IgD-negative memory B cell (primary cell): ENCODE measurements at regions not wholly inside any gene's neighbourhood (a gene's known extent, or its start where the extent isn't known, plus 50 kb on each side); places are given as distances from the start of the nearest gene placed in this dataset.
"Not testable (repeated sequence)": the region's sequence is repeated elsewhere in the genome, so short reads cannot be mapped to it uniquely, and the experiment has no call there.

Source experiments
- H3K27ac Mint-ChIP-seq, 3 donors: one replicate each; pipeline ENCODE4 v1.8.0; 2020 to 2022; ENCODE audit warnings: mild to moderate bottlenecking in 3 of 3, mixed read lengths in 3 of 3, moderate library complexity in 1 of 3
- H3K27me3 Mint-ChIP-seq: one replicate; pipeline ENCODE4 v1.8.0; 2021; ENCODE audit warnings: mixed read lengths
- H3K36me3 Mint-ChIP-seq: one replicate; pipeline ENCODE4 v1.8.0; 2020; ENCODE audit warnings: mild to moderate bottlenecking, mixed read lengths
- H3K4me1 Mint-ChIP-seq, 3 donors: one replicate each; pipeline ENCODE4 v1.8.0; 2020 to 2022; ENCODE audit warnings: mixed read lengths in 3 of 3, mild to moderate bottlenecking in 1 of 3
- H3K4me3 Mint-ChIP-seq, 4 donors: one replicate each; pipeline ENCODE4 v1.8.0; 2020 to 2022; ENCODE audit warnings: mild to moderate bottlenecking in 4 of 4, mixed read lengths in 4 of 4, moderate library complexity in 3 of 4
- H3K9me3 Mint-ChIP-seq, 3 donors: one replicate each; pipeline ENCODE4 v1.8.0; 2020 to 2021; ENCODE audit warnings: mixed read lengths in 3 of 3, mild to moderate bottlenecking in 1 of 3

DNA sequence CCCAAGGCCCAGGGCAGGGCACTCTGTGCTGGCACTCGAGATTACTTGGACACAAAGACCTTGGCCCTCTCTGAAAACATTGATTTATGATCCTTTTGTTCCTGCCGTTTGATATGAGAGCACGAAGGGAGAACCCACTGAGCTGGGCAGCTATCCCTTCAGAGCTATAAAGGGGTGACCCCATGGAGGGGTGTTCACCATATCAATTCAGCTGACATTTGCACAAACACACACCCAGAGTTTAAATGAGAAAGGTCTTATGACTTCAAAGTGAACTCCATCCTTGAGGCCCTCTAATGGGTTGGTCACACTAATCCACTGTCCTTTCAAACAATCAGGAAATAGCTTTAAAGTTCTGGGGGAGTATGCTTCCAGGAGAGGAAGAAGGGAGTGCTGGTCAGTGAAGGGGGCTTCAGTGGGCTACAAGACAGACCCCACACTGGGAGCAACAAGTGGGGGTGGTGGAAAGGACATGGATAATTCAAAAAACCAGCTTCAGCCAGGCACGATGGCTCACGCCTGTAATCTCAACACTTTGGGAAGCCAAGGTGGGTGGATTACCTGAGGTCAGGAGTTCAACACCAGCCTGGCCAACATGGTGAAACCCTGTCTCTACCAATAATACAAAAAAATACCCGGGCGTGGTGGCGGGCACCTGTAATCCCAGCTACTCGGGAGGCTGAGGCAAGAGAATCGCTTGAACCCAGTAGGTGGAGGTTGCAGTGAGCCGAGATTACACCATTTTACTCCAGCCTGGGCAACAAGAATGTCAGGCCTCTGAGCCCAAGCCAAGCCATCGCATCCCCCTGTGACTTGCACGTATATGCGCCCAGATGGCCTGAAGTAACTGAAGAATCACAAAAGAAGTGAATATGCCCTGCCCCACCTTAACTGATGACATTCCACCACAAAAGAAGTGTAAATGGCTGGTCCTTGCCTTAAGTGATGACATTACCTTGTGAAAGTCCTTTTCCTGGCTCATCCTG, 97.1 kb upstream of the RAB4A start:
- H3K4me3 Mint-ChIP-seq, H3K27ac Mint-ChIP-seq, H3K27me3 Mint-ChIP-seq, H3K36me3 Mint-ChIP-seq, H3K9me3 Mint-ChIP-seq, H3K4me1 Mint-ChIP-seq: not testable (repeated sequence)

DNA sequence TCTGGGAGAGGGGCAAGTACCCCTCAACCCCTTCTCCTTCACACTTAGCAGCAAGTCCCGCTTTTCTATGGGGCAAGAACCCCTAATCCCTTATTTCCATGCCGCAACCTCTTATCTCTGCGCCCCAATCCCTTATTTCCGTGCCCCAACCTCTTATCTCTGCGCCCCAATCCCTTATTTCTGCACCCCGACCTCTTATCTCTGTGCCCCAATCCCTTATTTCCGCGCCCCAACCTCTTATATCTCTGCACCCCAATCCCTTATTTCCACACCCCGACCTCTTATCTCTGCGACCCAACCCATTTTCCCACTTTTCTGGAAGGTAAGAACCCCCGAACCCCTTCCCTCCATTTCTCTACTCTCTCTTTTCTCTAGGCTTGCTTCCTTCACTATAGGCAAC, 95.6 kb upstream of the RAB4A start:
- H3K4me3 Mint-ChIP-seq, H3K9me3 Mint-ChIP-seq, H3K36me3 Mint-ChIP-seq, H3K27me3 Mint-ChIP-seq, H3K27ac Mint-ChIP-seq, H3K4me1 Mint-ChIP-seq: not testable (repeated sequence)

- not testable (repeated sequence) for H3K27ac Mint-ChIP-seq, H3K27me3 Mint-ChIP-seq, H3K4me1 Mint-ChIP-seq, H3K9me3 Mint-ChIP-seq, H3K4me3 Mint-ChIP-seq, H3K36me3 Mint-ChIP-seq
Measured at GRCh38 chr1:229176457-229176856, 94.5 kb upstream of the RAB4A start.

GRCh38 chr1:229180161-229180560, 90.8 kb upstream of the RAB4A start:
- Mint-ChIP-seq H3K4me3 (no peak overlapping the region), H3K9me3 (peaks cover 0 to 2% (median 0%) of the 10 kb centered on the region in 3 donors), H3K27ac (no peak overlapping the region), H3K4me1 (no peaks in the 10 kb centered on the region), H3K27me3 (peaks cover 4% of the 10 kb centered on the region), H3K36me3 (no peaks in the 10 kb centered on the region)

DNA sequence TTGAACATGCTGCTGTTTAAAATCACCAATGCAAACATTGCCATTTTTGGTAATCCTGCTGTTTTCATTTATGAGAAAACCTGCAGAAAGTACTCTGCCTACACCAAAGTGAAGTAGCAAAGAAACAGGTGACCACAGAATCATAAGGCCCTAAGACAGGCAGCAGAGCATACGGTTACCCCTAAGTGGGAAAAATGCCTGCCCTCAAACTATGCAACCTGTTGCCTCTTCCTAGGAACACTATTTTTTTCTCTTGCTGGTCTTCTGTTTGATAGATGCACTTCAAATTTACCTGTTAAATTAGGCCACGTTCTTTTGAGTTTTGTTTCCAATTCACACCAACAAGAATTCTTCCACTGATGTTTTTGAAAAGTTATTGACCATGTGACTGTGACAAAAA, 89.5 kb upstream of the RAB4A start:
- Mint-ChIP-seq H3K9me3 (no peaks in the 10 kb centered on the region), H3K4me3 (no peak overlapping the region), H3K27me3 (peaks cover 4% of the 10 kb centered on the region), H3K4me1 (no peaks in the 10 kb centered on the region), H3K36me3 (no peaks in the 10 kb centered on the region), H3K27ac (no peak overlapping the region)

DNA sequence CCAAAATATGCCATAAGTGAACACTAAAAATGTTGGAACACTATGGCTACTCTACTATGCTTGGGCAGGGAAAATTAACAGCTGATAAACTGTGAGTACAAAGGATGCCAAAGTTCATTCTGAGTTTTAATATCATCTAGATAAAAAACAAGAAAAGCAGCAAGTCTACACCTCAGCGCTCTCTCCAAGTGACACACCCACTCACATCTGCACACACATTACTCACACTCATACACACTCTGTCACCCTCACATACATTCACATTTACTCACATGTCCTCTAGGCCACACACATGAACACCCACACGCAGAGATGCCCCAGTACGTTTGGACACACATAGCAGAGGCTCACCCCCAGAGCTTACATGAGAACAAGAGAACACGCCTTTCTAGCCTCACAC, 87.3 kb upstream of the RAB4A start:
- Mint-ChIP-seq H3K4me1 (no peaks in the 10 kb centered on the region), H3K27ac (no peak overlapping the region), H3K4me3 (no peak overlapping the region), H3K9me3 (no peaks in the 10 kb centered on the region), H3K27me3 (peaks cover 4% of the 10 kb centered on the region), H3K36me3 (no peaks in the 10 kb centered on the region)

- no peaks in the 10 kb centered on the region for H3K4me1 Mint-ChIP-seq
- no peaks in the 10 kb centered on the region for H3K36me3 Mint-ChIP-seq
- peaks cover 4% of the 10 kb centered on the region for H3K27me3 Mint-ChIP-seq
- no peak overlapping the region for H3K4me3 Mint-ChIP-seq
- no peaks in the 10 kb centered on the region for H3K9me3 Mint-ChIP-seq
- H3K27ac Mint-ChIP-seq, result no peak overlapping the region
Measured at GRCh38 chr1:229184066-229184465, 86.8 kb upstream of the RAB4A start.

GRCh38 chr1:229185963-229186362, 84.9 kb upstream of the RAB4A start:
- Mint-ChIP-seq H3K27ac (no peak overlapping the region), H3K9me3 (no peaks in the 10 kb centered on the region), H3K36me3 (no peaks in the 10 kb centered on the region), H3K4me1 (no peaks in the 10 kb centered on the region), H3K27me3 (peaks cover 4% of the 10 kb centered on the region), H3K4me3 (no peak overlapping the region)

GRCh38 chr1:229186373-229187056, 84.4 kb upstream of the RAB4A start:
- Mint-ChIP-seq H3K27ac (no peak overlapping the region), H3K4me3 (no peak overlapping the region)

DNA sequence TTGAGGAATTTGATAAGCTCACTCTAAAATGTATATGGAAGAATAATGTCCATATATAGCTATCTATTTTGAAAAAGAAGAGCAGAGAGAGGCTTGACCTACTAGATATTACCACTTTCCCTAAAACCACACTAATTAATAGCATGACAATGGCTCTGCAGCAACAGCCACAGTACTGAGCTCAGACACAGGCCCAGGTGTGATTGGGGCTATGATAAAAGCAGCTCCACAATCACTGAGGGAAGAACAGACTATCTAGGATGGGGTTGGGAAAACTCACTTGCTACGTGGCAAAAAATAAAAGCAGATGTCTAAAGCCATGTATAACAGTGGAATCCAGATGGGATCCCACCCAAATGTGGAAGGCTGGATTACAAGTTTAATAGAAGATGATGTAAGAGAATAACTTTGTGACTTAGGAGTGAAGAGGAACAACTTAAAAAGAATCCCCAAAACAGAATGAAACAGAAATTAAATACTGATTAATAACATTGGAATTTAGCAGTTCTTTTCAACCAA, 80.8 kb upstream of the RAB4A start:
- Mint-ChIP-seq H3K4me1 (peaks cover 0 to 2% (median 0%) of the 10 kb centered on the region in 3 donors), H3K36me3 (no peaks in the 10 kb centered on the region), H3K9me3 (no peaks in the 10 kb centered on the region), H3K27me3 (no peaks in the 10 kb centered on the region), H3K4me3 (no peak overlapping the region), H3K27ac (no peak overlapping the region)

More at GRCh38 chr1:229186373-229187056, 84.4 kb upstream of the RAB4A start:
- Mint-ChIP-seq H3K36me3 (no peaks in the 10 kb centered on the region), H3K9me3 (no peaks in the 10 kb centered on the region), H3K27me3 (peaks cover 3% of the 10 kb centered on the region), H3K4me1 (peaks cover 0 to 2% (median 0%) of the 10 kb centered on the region in 3 donors)

GRCh38 chr1:229191066-229191674, 79.7 kb upstream of the RAB4A start:
- H3K9me3 Mint-ChIP-seq, result no peaks in the 10 kb centered on the region
- no peaks in the 10 kb centered on the region for H3K27me3 Mint-ChIP-seq
- no peak overlapping the region for H3K4me3 Mint-ChIP-seq
- H3K36me3 Mint-ChIP-seq, result no peaks in the 10 kb centered on the region
- H3K4me1 Mint-ChIP-seq, result peaks cover 0 to 2% (median 0%) of the 10 kb centered on the region in 3 donors
- no peak overlapping the region for H3K27ac Mint-ChIP-seq

DNA sequence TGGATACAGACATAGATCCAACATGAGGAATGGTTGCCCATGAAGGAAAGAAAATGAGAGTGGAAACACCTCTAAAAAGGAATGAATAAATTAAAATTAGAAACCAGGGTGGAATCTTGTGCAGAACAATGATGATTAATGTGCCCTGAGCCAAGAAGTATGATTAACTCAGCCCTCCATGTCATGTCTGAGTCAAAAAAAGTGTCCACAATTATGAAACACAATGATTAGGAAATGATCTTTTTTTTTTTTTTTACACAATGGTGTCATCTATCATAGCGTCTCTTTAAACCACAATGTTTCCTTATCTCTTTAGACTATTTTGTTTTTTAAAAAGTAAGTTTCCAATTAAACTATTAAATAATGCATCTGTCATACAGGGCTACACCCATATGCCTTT, 78.9 kb upstream of the RAB4A start:
- no peaks in the 10 kb centered on the region for H3K9me3 Mint-ChIP-seq
- peaks cover 0 to 2% (median 0%) of the 10 kb centered on the region in 3 donors for H3K4me1 Mint-ChIP-seq
- H3K4me3 Mint-ChIP-seq, result no peak overlapping the region
- no peak overlapping the region for H3K27ac Mint-ChIP-seq
- H3K27me3 Mint-ChIP-seq, result no peaks in the 10 kb centered on the region
- no peaks in the 10 kb centered on the region for H3K36me3 Mint-ChIP-seq

DNA sequence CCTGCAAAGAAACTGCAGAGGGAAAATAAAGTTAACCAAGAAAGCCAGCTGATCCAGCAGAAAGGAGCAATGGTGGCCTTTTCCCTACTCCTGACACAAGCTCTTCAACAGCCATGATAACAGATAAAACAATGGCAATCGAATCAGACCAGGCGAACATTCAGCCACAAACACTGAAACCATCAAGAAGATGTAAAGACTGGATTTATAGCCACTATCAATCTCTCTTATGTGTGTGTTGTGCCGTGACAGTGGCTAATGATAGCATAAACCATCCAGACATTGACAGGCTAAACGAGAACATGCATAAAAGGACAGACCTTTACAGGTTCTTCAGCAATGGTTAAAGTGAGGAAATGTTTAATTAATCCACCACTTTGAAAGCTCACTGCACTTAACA, 78.1 kb upstream of the RAB4A start:
- Mint-ChIP-seq H3K36me3 (no peaks in the 10 kb centered on the region), H3K9me3 (no peaks in the 10 kb centered on the region), H3K27me3 (no peaks in the 10 kb centered on the region), H3K4me1 (peaks cover 0 to 2% (median 0%) of the 10 kb centered on the region in 3 donors), H3K4me3 (no peak overlapping the region), H3K27ac (no peak overlapping the region)

- Mint-ChIP-seq H3K4me3 (no peak overlapping the region), H3K9me3 (no peaks in the 10 kb centered on the region), H3K36me3 (no peaks in the 10 kb centered on the region), H3K27ac (no peak overlapping the region), H3K27me3 (no peaks in the 10 kb centered on the region), H3K4me1 (peaks cover 0 to 4% (median 2%) of the 10 kb centered on the region in 3 donors)
Measured at GRCh38 chr1:229194096-229194495, 76.8 kb upstream of the RAB4A start.

DNA sequence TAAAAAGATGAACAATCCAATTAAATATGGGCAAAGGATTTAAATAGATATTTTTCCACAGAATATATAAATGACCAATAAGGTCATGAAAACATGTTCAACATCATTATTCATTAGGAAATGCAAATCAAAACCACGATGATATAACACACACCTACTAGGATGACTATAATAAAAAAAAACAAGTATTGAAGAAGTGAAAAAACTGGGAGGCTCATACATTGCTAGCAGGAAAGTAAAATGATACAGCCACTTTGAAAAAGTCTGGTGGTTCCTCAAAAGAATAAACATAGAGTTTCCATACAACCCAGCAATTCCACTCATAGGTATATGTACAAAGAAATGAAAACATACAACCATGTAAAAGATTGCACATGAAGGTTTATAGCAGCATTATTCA, 75.7 kb upstream of the RAB4A start:
- Mint-ChIP-seq H3K9me3 (no peaks in the 10 kb centered on the region), H3K4me3 (no peak overlapping the region), H3K36me3 (no peaks in the 10 kb centered on the region), H3K27me3 (peaks cover 4% of the 10 kb centered on the region), H3K27ac (no peak overlapping the region), H3K4me1 (peaks cover 7 to 13% (median 9%) of the 10 kb centered on the region in 3 donors)
